ENCODE measurements at regions not wholly inside any gene's neighbourhood (a gene's known extent, or its start where the extent isn't known, plus 50 kb on each side); places are given as distances from the start of the nearest gene placed in this dataset.

DNA sequence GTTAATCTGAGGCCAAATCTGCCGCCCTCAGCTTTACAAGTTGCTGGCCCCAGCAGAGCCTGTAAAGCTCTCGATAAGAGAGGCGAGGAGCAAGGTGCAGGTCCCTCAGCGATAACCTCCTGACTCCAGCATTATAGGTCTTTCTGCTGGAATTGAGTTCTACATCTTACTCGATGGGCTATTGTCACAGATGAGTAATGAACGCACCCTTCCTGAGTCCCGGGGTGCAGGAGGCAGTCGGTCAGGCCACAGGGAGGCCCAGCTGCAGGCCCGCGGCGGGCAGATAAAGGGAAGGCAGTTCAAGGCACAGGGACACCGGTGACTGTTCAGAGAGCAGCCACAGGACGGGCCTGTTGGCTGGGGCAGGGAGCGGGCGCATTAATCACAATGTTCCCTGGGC is 157.6 kb upstream of the OBI1 start:
- TF ChIP-seq, protein P1, sequence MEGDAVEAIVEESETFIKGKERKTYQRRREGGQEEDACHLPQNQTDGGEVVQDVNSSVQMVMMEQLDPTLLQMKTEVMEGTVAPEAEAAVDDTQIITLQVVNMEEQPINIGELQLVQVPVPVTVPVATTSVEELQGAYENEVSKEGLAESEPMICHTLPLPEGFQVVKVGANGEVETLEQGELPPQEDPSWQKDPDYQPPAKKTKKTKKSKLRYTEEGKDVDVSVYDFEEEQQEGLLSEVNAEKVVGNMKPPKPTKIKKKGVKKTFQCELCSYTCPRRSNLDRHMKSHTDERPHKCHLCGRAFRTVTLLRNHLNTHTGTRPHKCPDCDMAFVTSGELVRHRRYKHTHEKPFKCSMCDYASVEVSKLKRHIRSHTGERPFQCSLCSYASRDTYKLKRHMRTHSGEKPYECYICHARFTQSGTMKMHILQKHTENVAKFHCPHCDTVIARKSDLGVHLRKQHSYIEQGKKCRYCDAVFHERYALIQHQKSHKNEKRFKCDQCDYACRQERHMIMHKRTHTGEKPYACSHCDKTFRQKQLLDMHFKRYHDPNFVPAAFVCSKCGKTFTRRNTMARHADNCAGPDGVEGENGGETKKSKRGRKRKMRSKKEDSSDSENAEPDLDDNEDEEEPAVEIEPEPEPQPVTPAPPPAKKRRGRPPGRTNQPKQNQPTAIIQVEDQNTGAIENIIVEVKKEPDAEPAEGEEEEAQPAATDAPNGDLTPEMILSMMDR (IDR thresholded peaks at IDR 0.05) = no peak
- TF ChIP-seq POLR2A (IDR thresholded peaks at IDR 0.05) = no peak
